ENCODE measurements at regions not wholly inside any gene's neighbourhood (a gene's known extent, or its start where the extent isn't known, plus 50 kb on each side); places are given as distances from the start of the nearest gene placed in this dataset.

- TF ChIP-seq POLR2A (IDR thresholded peaks at IDR 0.05) (no peak), EP300 (IDR thresholded peaks at IDR 0.05) (no peak), CTCF (IDR thresholded peaks at IDR 0.05) (no peak)
- Histone ChIP-seq H3K4me1 (ENCODE audit: insufficient read depth) (no peaks in the 10 kb centered on the region), H3K36me3 (no peaks in the 10 kb centered on the region), H3K27me3 (no peaks in the 10 kb centered on the region), H3K4me3 (no peak overlapping the region), H3K9me3 (no peaks in the 10 kb centered on the region), H3K27ac (no peak overlapping the region)
- intact Hi-C loops (cut with DNase I): no loop called here
- DNase-seq: no peak
- 8 to 31% (median 12%) methylated on average over 10 of the region's 10 CpGs for WGBS, 3 donors
These were observed 51.8 kb upstream of the ADGRA1 start for GRCh38 chr10:133035952-133036351.

GRCh38 chr10:133034762-133035161 is 53.0 kb upstream of the ADGRA1 start:
- no peaks in the 10 kb centered on the region for H3K9me3 ChIP-seq
- WGBS, 3 donors: 45 to 58% (median 56%) methylated on average over 10 of the region's 10 CpGs
- intact Hi-C loops (cut with DNase I): no loop called here
- H3K27ac ChIP-seq: no peak overlapping the region
- H3K27me3 ChIP-seq: no peaks in the 10 kb centered on the region
- TF ChIP-seq CTCF (IDR thresholded peaks at IDR 0.05): no peak
- no peak for TF ChIP-seq EP300 (IDR thresholded peaks at IDR 0.05)
- TF ChIP-seq POLR2A (IDR thresholded peaks at IDR 0.05): no peak
- no peak for DNase-seq
- no peak overlapping the region for H3K4me3 ChIP-seq
- no peaks in the 10 kb centered on the region for H3K36me3 ChIP-seq
- no peaks in the 10 kb centered on the region for H3K4me1 ChIP-seq (ENCODE audit: insufficient read depth)

- 78 to 85% (median 80%) methylated on average over 10 of the region's 10 CpGs for WGBS, 3 donors
- Histone ChIP-seq H3K27ac (no peak overlapping the region), H3K36me3 (no peaks in the 10 kb centered on the region), H3K9me3 (no peaks in the 10 kb centered on the region), H3K27me3 (no peaks in the 10 kb centered on the region), H3K4me3 (no peak overlapping the region), H3K4me1 (ENCODE audit: insufficient read depth) (no peaks in the 10 kb centered on the region)
- intact Hi-C loops (cut with DNase I): no loop called here
- TF ChIP-seq CTCF (IDR thresholded peaks at IDR 0.05) (no peak), POLR2A (IDR thresholded peaks at IDR 0.05) (no peak), EP300 (IDR thresholded peaks at IDR 0.05) (no peak)
- no peak for DNase-seq
These were observed 53.6 kb upstream of the ADGRA1 start for GRCh38 chr10:133034092-133034491.

- 84 to 90% (median 86%) methylated on average over 11 of the region's 11 CpGs for WGBS, 3 donors
- DNase-seq: no peak
- TF ChIP-seq CTCF (IDR thresholded peaks at IDR 0.05) (no peak), POLR2A (IDR thresholded peaks at IDR 0.05) (no peak), EP300 (IDR thresholded peaks at IDR 0.05) (no peak)
- Histone ChIP-seq H3K4me1 (ENCODE audit: insufficient read depth) (no peaks in the 10 kb centered on the region), H3K4me3 (no peak overlapping the region), H3K27me3 (no peaks in the 10 kb centered on the region), H3K9me3 (no peaks in the 10 kb centered on the region), H3K27ac (no peak overlapping the region), H3K36me3 (no peaks in the 10 kb centered on the region)
- intact Hi-C loops (cut with DNase I): no loop called here
These were observed 54.0 kb upstream of the ADGRA1 start for GRCh38 chr10:133033742-133034048.

Data from ovary (tissue), 7 donors.